ENCODE measurements at regions not wholly inside any gene's neighbourhood (a gene's known extent, or its start where the extent isn't known, plus 50 kb on each side); places are given as distances from the start of the nearest gene placed in this dataset.

GRCh38 chr3:98966434-98966833 is 64.9 kb upstream of the DCBLD2 start:
- CTCF ChIA-PET (ENCODE audit: low intra/inter-chr PET ratio, low total read pairs), result no interaction called here

More at GRCh38 chr3:98966434-98966833, 64.9 kb upstream of the DCBLD2 start:
- no peaks in the 10 kb centered on the region for H3K27me3 ChIP-seq (ENCODE audit: control insufficient read depth in 1 of 2, insufficient read depth in 2 of 2, low read length in 2 of 2)
- DNase-seq (ENCODE audit: low spot score), result no peak
- H3K27ac ChIP-seq (ENCODE audit: extremely low read length, insufficient read depth, low read length), result no peak overlapping the region
- no peak for ATAC-seq
- WGBS (ENCODE audit: low lambda C conversion rate), result 82% methylated on average over 1 of the region's 1 CpG
- no peak overlapping the region for H3K9ac ChIP-seq (ENCODE audit: insufficient read depth, low read depth, low read length)
- H3K36me3 ChIP-seq (replicated peaks in 1 of 2; ENCODE audit: control insufficient read depth in 1 of 2, insufficient read depth in 2 of 2, low read length in 2 of 2), result no peaks in the 10 kb centered on the region
- no peak overlapping the region for H3K4me2 ChIP-seq (ENCODE audit: low read depth, low read length)
- in situ Hi-C loops (cut with HindIII; ENCODE audit: extremely low pct_ligation_motif_present, low pct_unique_long_range_greater_than_20kb), result no loop called here
- no peaks in the 10 kb centered on the region for H4K20me1 ChIP-seq (ENCODE audit: insufficient read depth, low read length)
- no peak overlapping the region for H3K4me3 ChIP-seq (replicated peaks in 1 of 3; ENCODE audit: insufficient read depth in 1 of 3, low read depth in 2 of 3, low read length in 3 of 3)
- no peaks in the 10 kb centered on the region for H3K9me3 ChIP-seq (ENCODE audit: low read length)
- BruUV-seq (replicated peaks), result no TSS peak
- no peak for TF ChIP-seq ZNF605 (CRISPR knock-in tag; IDR thresholded peaks at IDR 0.05)
- TF ChIP-seq CBX1 (IDR thresholded peaks at IDR 0.05; ENCODE audit: low read depth), result no peak
- no peak for TF ChIP-seq GPBP1L1 (CRISPR knock-in tag; IDR thresholded peaks at IDR 0.05)
- no peak for TF ChIP-seq SYNCRIP (IDR thresholded peaks at IDR 0.05; ENCODE audit: insufficient read depth, low read depth, low read length)
- no peak for TF ChIP-seq ZNF367 (CRISPR knock-in tag; IDR thresholded peaks at IDR 0.05; ENCODE audit: borderline replicate concordance)
- TF ChIP-seq ZNF546 (CRISPR knock-in tag; conservative IDR thresholded peaks at IDR 0.05), result no peak
- TF ChIP-seq CHCHD3 (CRISPR knock-in tag; IDR thresholded peaks at IDR 0.05), result no peak
- no peak for TF ChIP-seq ATF4 (CRISPR knock-in tag; IDR thresholded peaks at IDR 0.05)
- TF ChIP-seq MXD1 (CRISPR knock-in tag; IDR thresholded peaks at IDR 0.05), result no peak
- TF ChIP-seq NR2F1 (CRISPR knock-in tag; IDR thresholded peaks at IDR 0.05), result no peak
- TF ChIP-seq SALL2 (CRISPR knock-in tag; IDR thresholded peaks at IDR 0.05), result no peak
- intact Hi-C loops (cut with micrococcal nuclease; ENCODE audit: unreplicated experiment), result no loop called here
- no peak overlapping the region for H2AFZ ChIP-seq (ENCODE audit: low read length)
- H3K4me1 ChIP-seq (ENCODE audit: insufficient read depth, low read length), result peaks cover 9% of the 10 kb centered on the region; the same call in 1 of the 2 replicates
- POLR2A ChIA-PET, result no interaction called here
- no peaks in the 10 kb centered on the region for H3K79me2 ChIP-seq (ENCODE audit: insufficient read depth, low read length)
- FAIRE-seq, result no peak

Measured in HepG2 (cell line).